ENCODE measurements at regions not wholly inside any gene's neighbourhood (a gene's known extent, or its start where the extent isn't known, plus 50 kb on each side); places are given as distances from the start of the nearest gene placed in this dataset.

GRCh38 chr11:81004576-81004975 is 1563.7 kb upstream of the TENM4 start:
- 92% methylated on average over 1 of the region's 2 CpGs; no CpG with 5 or more reads in 1 of the 2 experiments for WGBS, 2 experiments (ENCODE audit: insufficient coverage in 1 of 2, insufficient read length in 1 of 2)
- Mint-ChIP-seq H3K27ac (no peak overlapping the region), H3K4me3 (no peak overlapping the region), H3K9me3 (no peaks in the 10 kb centered on the region), H3K27me3 (ENCODE audit: insufficient read depth) (no peaks in the 10 kb centered on the region), H3K36me3 (ENCODE audit: low read depth) (no peaks in the 10 kb centered on the region), H3K4me1 (no peaks in the 10 kb centered on the region)
- Histone ChIP-seq H3K36me3 (ENCODE audit: control insufficient read depth, insufficient read depth, low read length) (no peaks in the 10 kb centered on the region), H3K9me3 (ENCODE audit: control insufficient read depth, low read length) (no peaks in the 10 kb centered on the region), H3K4me3 (ENCODE audit: low read length) (no peak overlapping the region), H3K9ac (ENCODE audit: extremely low read depth, low read length, poor library complexity, severe bottlenecking) (no peak overlapping the region), H3K27ac (ENCODE audit: low read depth, low read length) (no peak overlapping the region), H3K4me1 (ENCODE audit: control insufficient read depth, insufficient read depth, low read length) (no peaks in the 10 kb centered on the region), H3K27me3 (ENCODE audit: control insufficient read depth, insufficient read depth, low read length, poor library complexity, severe bottlenecking) (no peaks in the 10 kb centered on the region)
- TF ChIP-seq, protein P1, sequence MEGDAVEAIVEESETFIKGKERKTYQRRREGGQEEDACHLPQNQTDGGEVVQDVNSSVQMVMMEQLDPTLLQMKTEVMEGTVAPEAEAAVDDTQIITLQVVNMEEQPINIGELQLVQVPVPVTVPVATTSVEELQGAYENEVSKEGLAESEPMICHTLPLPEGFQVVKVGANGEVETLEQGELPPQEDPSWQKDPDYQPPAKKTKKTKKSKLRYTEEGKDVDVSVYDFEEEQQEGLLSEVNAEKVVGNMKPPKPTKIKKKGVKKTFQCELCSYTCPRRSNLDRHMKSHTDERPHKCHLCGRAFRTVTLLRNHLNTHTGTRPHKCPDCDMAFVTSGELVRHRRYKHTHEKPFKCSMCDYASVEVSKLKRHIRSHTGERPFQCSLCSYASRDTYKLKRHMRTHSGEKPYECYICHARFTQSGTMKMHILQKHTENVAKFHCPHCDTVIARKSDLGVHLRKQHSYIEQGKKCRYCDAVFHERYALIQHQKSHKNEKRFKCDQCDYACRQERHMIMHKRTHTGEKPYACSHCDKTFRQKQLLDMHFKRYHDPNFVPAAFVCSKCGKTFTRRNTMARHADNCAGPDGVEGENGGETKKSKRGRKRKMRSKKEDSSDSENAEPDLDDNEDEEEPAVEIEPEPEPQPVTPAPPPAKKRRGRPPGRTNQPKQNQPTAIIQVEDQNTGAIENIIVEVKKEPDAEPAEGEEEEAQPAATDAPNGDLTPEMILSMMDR (conservative IDR thresholded peaks at IDR 0.05): no peak
- no peak for DNase-seq

DNA sequence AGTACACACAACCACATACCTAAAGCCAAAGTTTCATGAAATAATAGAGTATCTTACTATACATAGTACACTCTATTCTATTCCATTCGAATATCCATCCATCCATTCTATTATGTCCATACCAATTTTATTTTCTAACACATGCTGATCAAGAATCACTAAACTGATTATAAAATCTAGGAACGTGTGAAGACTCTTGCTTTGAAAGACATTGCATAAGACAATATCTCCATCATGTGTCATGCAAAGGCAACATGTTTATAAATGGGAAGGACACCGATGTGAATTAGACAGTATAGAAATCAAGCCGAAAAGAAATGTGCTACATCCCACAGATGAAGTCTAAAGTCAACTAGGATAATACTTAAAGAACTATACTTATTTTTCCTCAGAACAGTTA is 1561.5 kb upstream of the TENM4 start:
- DNase-seq: no peak

GRCh38 chr11:81000735-81001134 is 1559.9 kb upstream of the TENM4 start:
- Histone ChIP-seq H3K9me3 (ENCODE audit: control insufficient read depth, low read length) (no peaks in the 10 kb centered on the region), H3K4me3 (ENCODE audit: low read length) (no peak overlapping the region), H3K9ac (ENCODE audit: extremely low read depth, low read length, poor library complexity, severe bottlenecking) (no peak overlapping the region), H3K36me3 (ENCODE audit: control insufficient read depth, insufficient read depth, low read length) (no peaks in the 10 kb centered on the region), H3K27ac (ENCODE audit: low read depth, low read length) (no peak overlapping the region), H3K4me1 (ENCODE audit: control insufficient read depth, insufficient read depth, low read length) (no peaks in the 10 kb centered on the region), H3K27me3 (ENCODE audit: control insufficient read depth, insufficient read depth, low read length, poor library complexity, severe bottlenecking) (no peaks in the 10 kb centered on the region)
- Mint-ChIP-seq H3K4me3 (no peak overlapping the region), H3K36me3 (ENCODE audit: low read depth) (no peaks in the 10 kb centered on the region), H3K9me3 (no peaks in the 10 kb centered on the region), H3K27ac (no peak overlapping the region), H3K27me3 (ENCODE audit: insufficient read depth) (no peaks in the 10 kb centered on the region), H3K4me1 (no peaks in the 10 kb centered on the region)
- TF ChIP-seq, protein P1 (conservative IDR thresholded peaks at IDR 0.05): no peak
- 82% methylated on average over 1 of the region's 1 CpG; no CpG with 5 or more reads in 1 of the 2 experiments for WGBS, 2 experiments (ENCODE audit: insufficient coverage in 1 of 2, insufficient read length in 1 of 2)
- DNase-seq: no peak

More for the DNA sequence above, 1561.5 kb upstream of the TENM4 start:
- H3K27me3 Mint-ChIP-seq (ENCODE audit: insufficient read depth): no peaks in the 10 kb centered on the region
- Histone ChIP-seq H3K27me3 (ENCODE audit: control insufficient read depth, insufficient read depth, low read length, poor library complexity, severe bottlenecking) (no peaks in the 10 kb centered on the region), H3K27ac (ENCODE audit: low read depth, low read length) (no peak overlapping the region), H3K4me1 (ENCODE audit: control insufficient read depth, insufficient read depth, low read length) (no peaks in the 10 kb centered on the region), H3K9ac (ENCODE audit: extremely low read depth, low read length, poor library complexity, severe bottlenecking) (no peak overlapping the region), H3K9me3 (ENCODE audit: control insufficient read depth, low read length) (no peaks in the 10 kb centered on the region), H3K4me3 (ENCODE audit: low read length) (no peak overlapping the region), H3K36me3 (ENCODE audit: control insufficient read depth, insufficient read depth, low read length) (no peaks in the 10 kb centered on the region)
- no peak overlapping the region for H3K27ac Mint-ChIP-seq
- no peaks in the 10 kb centered on the region for H3K36me3 Mint-ChIP-seq (ENCODE audit: low read depth)
- TF ChIP-seq, protein P1 (conservative IDR thresholded peaks at IDR 0.05): no peak
- WGBS, 2 experiments (ENCODE audit: insufficient coverage in 1 of 2, insufficient read length in 1 of 2): 93 to 96% methylated on average over 3 to 4 of the region's 4 CpGs
- H3K4me3 Mint-ChIP-seq: no peak overlapping the region
- H3K9me3 Mint-ChIP-seq: no peaks in the 10 kb centered on the region
- no peaks in the 10 kb centered on the region for H3K4me1 Mint-ChIP-seq

All from endodermal cell (in vitro differentiated cells).